HEK293T (cell line): ENCODE measurements at regions not wholly inside any gene's neighbourhood (a gene's known extent, or its start where the extent isn't known, plus 50 kb on each side); places are given as distances from the start of the nearest gene placed in this dataset.
"Not testable (repeated sequence)": the region's sequence is repeated elsewhere in the genome, so short reads cannot be mapped to it uniquely, and the experiment has no call there.

Source experiments
- CTCF ChIA-PET: fragments of 350-600 bp; formaldehyde crosslinking; extraction: SDS; loops from one replicate; lab custom pipeline; 2021; ENCODE audit warnings: antibody characterized with exemption, inconsistent platforms; lab: Yijun Ruan, JAX
- POLR2A ChIA-PET: fragments of 350-600 bp; formaldehyde crosslinking; extraction: SDS; loops from one replicate; lab custom pipeline; 2020; ENCODE audit warnings: antibody characterized with exemption, inconsistent platforms; lab: Yijun Ruan, JAX
- DNase-seq: peaks from one replicate; pipeline ENCODE4 v3.0.0; 2012; ENCODE audit warnings: mixed read lengths; ENCODE audit errors: extremely low spot score
- ARNT ChIP-seq: fragments of 450-650 bp; IDR thresholded peaks from 2 replicates; pipeline ENCODE4 v1.6.1; 2017; ENCODE audit warnings: mild to moderate bottlenecking
- BHLHE40 ChIP-seq: fragments of 450-650 bp; IDR thresholded peaks from 2 replicates; pipeline ENCODE4 v1.6.1; 2016; ENCODE audit warnings: mild to moderate bottlenecking, moderate library complexity, borderline replicate concordance
- CTBP1 ChIP-seq: fragments of 450-650 bp; IDR thresholded peaks from 2 replicates; pipeline ENCODE4 v1.6.1; 2016; ENCODE audit warnings: borderline replicate concordance
- ELF4 ChIP-seq: fragments of 450-650 bp; IDR thresholded peaks from 2 replicates; pipeline ENCODE4 v1.6.1; 2017; ENCODE audit warnings: antibody characterized with exemption
- FOXA1 ChIP-seq: fragments of 450-650 bp; IDR thresholded peaks from 2 replicates; pipeline ENCODE4 v1.6.1; 2016; ENCODE audit warnings: mild to moderate bottlenecking
- FOXK2 ChIP-seq: fragments of 450-650 bp; IDR thresholded peaks from 2 replicates; pipeline ENCODE4 v1.6.1; 2016; ENCODE audit warnings: mild to moderate bottlenecking
- FOXM1 ChIP-seq: fragments of 450-650 bp; IDR thresholded peaks from 2 replicates; pipeline ENCODE4 v1.6.1; 2017; ENCODE audit warnings: mild to moderate bottlenecking, borderline replicate concordance
- HDGF ChIP-seq: fragments of 450-650 bp; IDR thresholded peaks from 2 replicates; pipeline ENCODE4 v1.6.1; 2017; ENCODE audit warnings: antibody characterized with exemption, borderline replicate concordance
- L3MBTL2 ChIP-seq: fragments of 450-650 bp; conservative IDR thresholded peaks from 2 replicates; pipeline ENCODE4 v1.6.1; 2016; ENCODE audit warnings: mild to moderate bottlenecking
- LEF1 ChIP-seq: fragments of 450-650 bp; IDR thresholded peaks from 2 replicates; pipeline ENCODE4 v1.6.1; 2017; ENCODE audit warnings: mild to moderate bottlenecking, borderline replicate concordance
- NFRKB ChIP-seq: fragments of 450-650 bp; IDR thresholded peaks from 2 replicates; pipeline ENCODE4 v1.6.1; 2016; ENCODE audit warnings: mild to moderate bottlenecking, moderate library complexity
- SP1 ChIP-seq: fragments of 450-650 bp; IDR thresholded peaks from 2 replicates; pipeline ENCODE4 v1.6.1; 2017
- SUZ12 ChIP-seq: fragments of 450-650 bp; IDR thresholded peaks from 2 replicates; pipeline ENCODE4 v1.6.1; 2016; ENCODE audit warnings: mild to moderate bottlenecking
- TARDBP ChIP-seq: fragments of 450-650 bp; IDR thresholded peaks from 2 replicates; pipeline ENCODE4 v1.6.1; 2016
- ZNF384 ChIP-seq: fragments of 450-650 bp; IDR thresholded peaks from 2 replicates; pipeline ENCODE4 v1.6.1; 2016
- TF ChIP-seq, protein P1 (sequence below): fragments of 450-650 bp; IDR thresholded peaks from 2 replicates; pipeline ENCODE4 v1.6.1; 2016

DNA sequence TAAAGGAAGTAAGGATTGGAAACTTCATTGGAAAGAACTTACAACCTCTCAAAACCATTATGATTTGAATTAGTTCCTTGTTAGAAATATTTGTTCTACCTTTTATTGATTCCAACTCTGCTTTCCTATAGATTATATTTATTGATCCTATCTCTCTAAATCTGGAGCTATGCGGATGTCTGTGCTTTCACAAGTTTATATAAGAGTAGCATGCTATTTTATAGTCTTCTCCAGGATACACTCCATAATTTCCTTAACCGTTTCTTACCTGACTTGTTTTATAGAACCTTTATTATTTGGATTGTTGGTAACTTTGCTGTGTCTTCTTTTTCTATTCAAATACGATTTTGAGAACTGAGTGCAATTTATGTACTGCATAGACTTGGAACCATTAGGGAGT lies 668.1 kb downstream of the RAPGEF2 start:
- ChIA-PET POLR2A (no interaction called here), CTCF (interaction anchor here (0.5 kb wide), 1 partner anchor 416 kb away, joined by 3 read pairs; no protein-coding TSS in a partner anchor)
- TF ChIP-seq FOXM1 (no peak), ELF4 (no peak), ARNT (no peak), SUZ12 (no peak), HDGF (no peak)
- TF ChIP-seq, protein P1, sequence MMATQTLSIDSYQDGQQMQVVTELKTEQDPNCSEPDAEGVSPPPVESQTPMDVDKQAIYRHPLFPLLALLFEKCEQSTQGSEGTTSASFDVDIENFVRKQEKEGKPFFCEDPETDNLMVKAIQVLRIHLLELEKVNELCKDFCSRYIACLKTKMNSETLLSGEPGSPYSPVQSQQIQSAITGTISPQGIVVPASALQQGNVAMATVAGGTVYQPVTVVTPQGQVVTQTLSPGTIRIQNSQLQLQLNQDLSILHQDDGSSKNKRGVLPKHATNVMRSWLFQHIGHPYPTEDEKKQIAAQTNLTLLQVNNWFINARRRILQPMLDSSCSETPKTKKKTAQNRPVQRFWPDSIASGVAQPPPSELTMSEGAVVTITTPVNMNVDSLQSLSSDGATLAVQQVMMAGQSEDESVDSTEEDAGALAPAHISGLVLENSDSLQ, result no peak
- no peak for DNase-seq

DNA sequence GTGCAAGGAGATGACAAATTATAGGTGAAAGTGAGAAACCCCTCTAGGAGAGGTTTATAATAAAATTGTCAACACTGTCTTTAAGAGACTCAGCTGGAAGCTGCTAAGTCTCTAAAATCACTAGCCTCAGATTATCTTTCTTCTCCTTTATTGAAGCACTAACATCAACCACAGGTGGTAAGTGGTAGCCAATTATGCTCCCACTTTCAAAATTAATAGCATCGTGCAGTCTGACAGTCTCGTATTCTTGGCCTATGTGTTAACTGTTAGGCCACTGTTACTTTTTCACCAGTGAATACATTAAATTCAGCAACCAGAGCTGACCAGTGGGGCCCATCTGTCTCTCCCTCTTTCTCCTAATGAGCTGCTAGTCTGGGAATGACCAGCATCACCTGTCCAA lies 674.1 kb downstream of the RAPGEF2 start:
- DNase-seq, result peak; percentile 6
- TF ChIP-seq, protein P1, result peak; percentile 80
- TF ChIP-seq ELF4, result no peak
- TF ChIP-seq L3MBTL2, result 0 out of 2 replicates have a peak, but pooled peaks have one; percentile 34
- no peak for TF ChIP-seq BHLHE40
- no peak for TF ChIP-seq HDGF
- POLR2A ChIA-PET, result no interaction called here
- CTCF ChIA-PET, result no interaction called here

DNA sequence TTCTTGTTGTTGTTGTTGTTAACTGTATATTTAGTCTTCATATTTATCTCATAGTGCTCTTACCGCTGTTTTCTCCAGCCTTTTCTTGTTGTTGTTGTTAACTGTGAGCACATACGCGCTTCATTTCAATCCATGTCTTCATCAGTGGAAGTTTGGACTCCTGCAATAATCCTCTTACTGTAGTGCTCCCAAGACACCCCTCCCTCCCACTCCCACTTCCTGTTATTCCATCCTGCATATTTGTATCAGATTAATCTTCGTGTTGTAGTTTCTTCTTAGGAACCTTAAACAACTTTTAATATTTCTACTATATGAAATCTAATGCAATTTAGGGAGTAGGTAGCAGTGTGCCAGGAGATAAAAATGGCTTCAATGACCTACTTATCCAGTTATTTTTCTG lies 674.8 kb downstream of the RAPGEF2 start:
- ChIA-PET CTCF (no interaction called here), POLR2A (no interaction called here)
- no peak for TF ChIP-seq TARDBP
- no peak for DNase-seq

DNA sequence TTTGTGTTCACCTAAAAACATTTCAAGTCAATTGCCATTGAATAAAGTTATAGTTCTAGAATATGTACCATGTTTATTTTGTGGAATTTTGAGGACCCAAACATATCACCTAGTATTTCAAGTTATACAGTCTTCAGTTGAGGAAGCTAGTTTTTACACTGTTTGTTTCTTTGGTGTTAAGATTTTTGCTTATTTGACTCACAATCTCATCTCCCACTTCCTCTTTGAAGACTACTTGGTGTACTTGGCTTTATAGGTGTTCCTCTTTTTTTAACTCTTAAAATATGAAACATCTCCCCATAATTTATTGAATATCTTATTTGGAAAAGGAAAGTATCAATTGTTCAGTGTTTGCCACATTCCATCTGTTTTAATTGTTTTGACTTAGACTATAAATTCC lies 675.4 kb downstream of the RAPGEF2 start:
- TF ChIP-seq SUZ12, result no peak
- POLR2A ChIA-PET, result no interaction called here
- no peak for DNase-seq
- CTCF ChIA-PET, result no interaction called here

DNA sequence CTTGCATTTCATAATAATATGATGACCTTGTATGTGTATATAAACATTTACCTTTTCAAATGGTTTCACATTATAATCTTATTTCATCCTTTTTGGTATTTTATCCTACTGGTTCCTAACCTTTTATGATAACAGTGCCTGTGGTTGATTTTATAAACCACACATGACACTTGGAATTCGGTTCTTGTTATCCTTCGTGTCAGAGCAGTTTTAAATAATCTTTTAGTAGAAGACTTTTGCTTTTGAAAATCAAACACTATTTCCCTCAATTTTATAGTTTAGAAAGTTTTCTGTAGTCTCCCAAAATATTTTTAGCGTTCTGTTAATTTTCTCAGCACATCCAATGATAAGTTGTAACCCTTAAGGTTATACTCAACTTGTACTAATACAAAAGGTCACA lies 676.8 kb downstream of the RAPGEF2 start:
- CTCF ChIA-PET, result no interaction called here
- POLR2A ChIA-PET, result no interaction called here
- DNase-seq, result no peak
- no peak for TF ChIP-seq FOXA1
- no peak for TF ChIP-seq ELF4
- no peak for TF ChIP-seq TARDBP
- TF ChIP-seq HDGF, result no peak
- no peak for TF ChIP-seq FOXK2
- no peak for TF ChIP-seq NFRKB
- no peak for TF ChIP-seq CTBP1
- no peak for TF ChIP-seq L3MBTL2
- TF ChIP-seq, protein P1, result no peak
- TF ChIP-seq ARNT, result no peak
- TF ChIP-seq LEF1, result no peak
- TF ChIP-seq SP1, result no peak
- no peak for TF ChIP-seq BHLHE40
- no peak for TF ChIP-seq SUZ12
- TF ChIP-seq ZNF384, result no peak
- no peak for TF ChIP-seq FOXM1

DNA sequence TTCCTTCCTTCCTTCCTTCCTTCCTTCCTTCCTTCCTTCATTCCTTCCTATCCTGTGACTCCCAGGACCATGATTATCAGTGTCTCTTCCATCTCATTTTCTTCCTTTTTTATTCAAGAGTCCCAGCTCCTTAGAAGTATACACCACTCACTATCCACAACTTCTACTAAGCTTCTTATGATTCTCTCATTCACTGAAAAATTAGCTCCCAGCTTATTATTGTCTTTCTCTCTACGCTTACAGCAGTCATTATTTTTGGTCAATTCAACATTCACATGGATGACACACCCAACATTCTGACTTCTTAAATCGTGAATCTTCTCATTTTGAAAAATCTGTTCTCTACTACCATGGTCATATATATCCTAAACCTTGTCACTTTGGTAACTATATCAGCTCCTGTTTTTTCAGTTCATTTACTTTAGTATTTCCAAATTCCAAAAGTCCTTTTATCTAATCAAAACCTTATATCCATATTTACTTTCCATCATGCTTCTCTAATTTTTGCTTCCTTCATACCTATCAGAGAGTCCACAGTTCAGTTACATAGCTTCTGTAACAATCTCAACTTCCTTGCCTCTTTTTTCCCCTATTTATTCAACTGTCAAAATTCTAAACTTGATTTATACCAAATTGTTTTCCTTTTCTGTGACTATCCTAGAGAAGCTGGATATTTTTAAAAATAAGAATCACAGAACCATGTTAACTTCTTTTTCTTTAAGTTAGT lies 677.5 kb downstream of the RAPGEF2 start:
- no peak for DNase-seq
- ChIA-PET CTCF (no interaction called here), POLR2A (no interaction called here)
- TF ChIP-seq HDGF (no peak), ARNT (no peak), CTBP1 (no peak)

DNA sequence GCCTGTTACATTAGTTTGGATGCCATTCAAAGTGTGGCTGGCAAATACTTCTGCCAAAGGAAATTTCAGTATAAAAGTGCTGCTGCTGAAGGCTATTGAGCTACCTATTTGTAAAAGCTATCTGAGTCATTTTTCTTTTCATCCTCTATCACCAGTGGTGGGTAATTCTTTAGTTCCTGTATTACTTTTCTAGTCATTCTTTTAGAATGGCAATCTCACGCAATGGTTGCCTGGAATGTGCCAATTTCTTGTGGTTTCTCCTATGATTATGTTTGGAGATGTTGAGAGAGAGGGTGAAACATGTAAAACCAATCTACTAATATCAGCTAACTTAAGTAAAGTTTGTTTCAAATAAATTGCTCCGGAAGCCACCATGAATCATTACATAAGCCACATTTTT lies 685.0 kb downstream of the RAPGEF2 start:
- POLR2A ChIA-PET, result no interaction called here
- no peak for DNase-seq
- TF ChIP-seq FOXA1 (no peak), BHLHE40 (no peak), FOXK2 (no peak)
- CTCF ChIA-PET, result interaction anchor here (0.7 kb wide), 1 partner anchor 12 kb away, joined by 3 read pairs; no protein-coding TSS in a partner anchor

DNA sequence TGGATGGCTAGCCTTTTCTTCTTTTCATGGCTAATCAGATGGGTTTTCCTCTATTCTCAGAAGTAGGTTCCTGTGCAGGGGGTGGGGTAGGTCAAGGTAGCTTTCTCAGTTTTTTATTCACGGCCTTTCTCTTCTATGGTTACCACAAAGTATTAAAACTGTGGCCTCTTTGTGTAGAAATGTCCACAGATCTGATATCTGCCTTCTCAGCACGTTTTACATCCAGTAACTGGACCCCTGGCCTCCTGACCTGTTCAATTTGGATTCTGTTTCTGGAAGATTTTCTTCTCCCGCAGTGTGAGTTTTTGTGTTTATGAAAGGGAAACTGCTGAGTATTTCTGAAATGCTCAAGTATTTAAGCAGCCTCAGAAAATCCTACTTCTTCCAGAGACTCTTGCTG lies 688.5 kb downstream of the RAPGEF2 start:
- DNase-seq, result no peak
- CTCF ChIA-PET, result no interaction called here
- POLR2A ChIA-PET, result no interaction called here
- TF ChIP-seq BHLHE40 (no peak), NFRKB (no peak), ARNT (no peak), TARDBP (no peak), L3MBTL2 (no peak), LEF1 (no peak), CTBP1 (no peak), SP1 (no peak), FOXK2 (no peak), ELF4 (no peak), HDGF (no peak), ZNF384 (no peak), SUZ12 (no peak)
- TF ChIP-seq, protein P1, result no peak

DNA sequence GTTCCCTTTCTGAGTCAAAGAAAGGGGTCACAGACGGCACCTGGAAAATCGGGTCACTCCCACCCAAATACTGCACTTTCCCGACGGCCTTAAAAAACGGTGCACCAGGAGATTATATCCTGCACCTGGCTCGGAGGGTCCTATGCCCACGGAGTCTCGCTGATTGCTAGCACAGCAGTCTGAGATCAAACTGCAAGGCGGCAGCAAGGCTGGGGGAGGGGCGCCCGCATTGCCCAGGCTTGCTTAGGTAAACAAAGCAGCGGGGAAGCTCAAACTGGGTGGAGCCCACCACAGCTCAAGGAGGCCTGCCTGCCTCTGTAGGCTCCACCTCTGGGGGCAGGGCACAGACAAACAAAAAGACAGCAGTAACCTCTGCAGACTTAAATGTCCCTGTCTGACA lies 701.7 kb downstream of the RAPGEF2 start:
- POLR2A ChIA-PET, CTCF ChIA-PET, DNase-seq: not testable (repeated sequence)
